Breast epithelium (tissue), 3 donors: ENCODE measurements at regions not wholly inside any gene's neighbourhood (a gene's known extent, or its start where the extent isn't known, plus 50 kb on each side); places are given as distances from the start of the nearest gene placed in this dataset.

Experiments
- CTCF ChIP-seq, 3 donors: fragments of 450-650 bp; IDR thresholded peaks; one replicate each; pipeline ENCODE4 v1.5.1; 2016 to 2017; ENCODE audit warnings: antibody characterized with exemption in 3 of 3, mild to moderate bottlenecking in 3 of 3, moderate library complexity in 3 of 3
- POLR2A ChIP-seq: fragments of 450-650 bp; IDR thresholded peaks from one replicate; pipeline ENCODE4 v1.6.1; 2016; ENCODE audit warnings: antibody characterized with exemption, mild to moderate bottlenecking, moderate library complexity
- POLR2AphosphoS5 ChIP-seq, 3 donors: sonication (generic); formaldehyde crosslinking; IDR thresholded peaks; one replicate each; pipeline ENCODE4 v1.6.1; 2017; ENCODE audit warnings: antibody characterized with exemption in 3 of 3

- TF ChIP-seq CTCF (IDR thresholded peaks at IDR 0.05) (no peak), POLR2A (no peak), POLR2AphosphoS5 (IDR thresholded peaks at IDR 0.05) (no peak)
These were observed 1227.4 kb upstream of the PCDH20 start for GRCh38 chr13:62643007-62643483.
